Left lung (tissue), 4 donors: ENCODE measurements at regions not wholly inside any gene's neighbourhood (a gene's known extent, or its start where the extent isn't known, plus 50 kb on each side); places are given as distances from the start of the nearest gene placed in this dataset.

Source experiments
- ATAC-seq: fragments of 200-7000 bp; cut with Tn5 transposase; one replicate; pipeline ENCODE4 v1.9.1; 2020; ENCODE audit warnings: moderate library complexity
- DNase-seq, 4 donors: peaks; one replicate each; pipeline ENCODE4 v3.0.0-alpha.2; 2013 to 2020
- H3K27ac ChIP-seq, 2 donors: fragments of 200-600 bp; sonication (generic) in 1 of 2; one replicate each; pipeline versions ENCODE4 v1.5.0 to v1.8.0; 2020 to 2021
- H3K27me3 ChIP-seq, 2 donors: fragments of 200-600 bp; sonication (generic) in 1 of 2; one replicate each; pipeline versions ENCODE4 v1.5.0 to v1.8.0; 2020 to 2021
- H3K36me3 ChIP-seq, 2 donors: fragments of 200-600 bp; sonication (generic) in 1 of 2; one replicate each; pipeline versions ENCODE4 v1.5.0 to v1.8.0; 2020 to 2021
- H3K4me1 ChIP-seq, 2 donors: fragments of 200-600 bp; one replicate each; pipeline ENCODE4 v1.8.0; 2021
- H3K4me3 ChIP-seq, 2 donors: fragments of 200-600 bp; sonication (generic) in 1 of 2; one replicate each; pipeline versions ENCODE4 v1.5.0 to v1.8.0; 2020 to 2021; ENCODE audit warnings: mild to moderate bottlenecking in 1 of 2
- H3K9me3 ChIP-seq, 2 donors: fragments of 200-600 bp; sonication (generic) in 1 of 2; one replicate each; pipeline versions ENCODE4 v1.5.0 to v1.8.0; 2020 to 2021
- CTCF ChIP-seq, 2 donors: fragments of 200-600 bp; sonication (generic) in 1 of 2; IDR thresholded peaks; one replicate each; pipeline versions ENCODE4 v1.5.0 to v1.8.0; 2021; ENCODE audit warnings: antibody characterized with exemption in 2 of 2
- intact Hi-C, 2 donors: fragments of 100-400 bp; cut with DNase I; formaldehyde crosslinking; loops; one replicate each; pipeline versions ENCODE4 v1.11.2 to v1.14.2; 2022
- donor health status: DM: no; HTN: yes; CAD: no.
- donor health status: DM: no; HTN: no; CAD: no.

- DNase-seq (no peak), ATAC-seq (no peak)
- Histone ChIP-seq H3K27ac (no peak overlapping the region), H3K9me3 (no peaks in the 10 kb centered on the region), H3K27me3 (peaks cover 0 to 26% of the 10 kb centered on the region in 2 donors), H3K4me1 (no peaks in the 10 kb centered on the region), H3K4me3 (no peak overlapping the region), H3K36me3 (no peaks in the 10 kb centered on the region)
- no peak for TF ChIP-seq CTCF (IDR thresholded peaks at IDR 0.05)
- intact Hi-C loops, result no loop called here
Measured at GRCh38 chr10:128895473-128895872, 571.6 kb upstream of the MGMT start.

- intact Hi-C loops, result no loop called here
- peaks cover 0 to 26% of the 10 kb centered on the region in 2 donors for H3K27me3 ChIP-seq
- H3K4me3 ChIP-seq, result no peak overlapping the region
- no peaks in the 10 kb centered on the region for H3K9me3 ChIP-seq
- DNase-seq (no peak), ATAC-seq (no peak)
- no peak overlapping the region for H3K27ac ChIP-seq
- TF ChIP-seq CTCF (IDR thresholded peaks at IDR 0.05), result no peak
- no peaks in the 10 kb centered on the region for H3K4me1 ChIP-seq
- no peaks in the 10 kb centered on the region for H3K36me3 ChIP-seq
Measured at GRCh38 chr10:128896116-128896795, 570.8 kb upstream of the MGMT start.

GRCh38 chr10:128896963-128897362 lies 570.1 kb upstream of the MGMT start:
- H3K27ac ChIP-seq, result no peak overlapping the region
- peak; percentile 25 for ATAC-seq

GRCh38 chr10:128897401-128898129 lies 569.5 kb upstream of the MGMT start:
- H3K9me3 ChIP-seq, result no peaks in the 10 kb centered on the region
- intact Hi-C loops, result no loop called here
- DNase-seq (no peak), ATAC-seq (no peak)
- H3K27me3 ChIP-seq, result peaks cover 0 to 26% of the 10 kb centered on the region in 2 donors
- no peak overlapping the region for H3K4me3 ChIP-seq
- H3K4me1 ChIP-seq, result no peaks in the 10 kb centered on the region
- TF ChIP-seq CTCF (IDR thresholded peaks at IDR 0.05), result no peak
- no peak overlapping the region for H3K27ac ChIP-seq
- H3K36me3 ChIP-seq, result no peaks in the 10 kb centered on the region

More at GRCh38 chr10:128896963-128897362, 570.1 kb upstream of the MGMT start:
- DNase-seq, result no peak
- H3K27me3 ChIP-seq, result peaks cover 0 to 26% of the 10 kb centered on the region in 2 donors
- no peaks in the 10 kb centered on the region for H3K9me3 ChIP-seq
- no peak for TF ChIP-seq CTCF (IDR thresholded peaks at IDR 0.05)
- intact Hi-C loops, result no loop called here
- no peaks in the 10 kb centered on the region for H3K36me3 ChIP-seq
- no peaks in the 10 kb centered on the region for H3K4me1 ChIP-seq
- no peak overlapping the region for H3K4me3 ChIP-seq

GRCh38 chr10:128898133-128898915 lies 568.7 kb upstream of the MGMT start:
- no peaks in the 10 kb centered on the region for H3K4me1 ChIP-seq
- no peaks in the 10 kb centered on the region for H3K36me3 ChIP-seq
- H3K9me3 ChIP-seq, result no peaks in the 10 kb centered on the region
- intact Hi-C loops, result no loop called here
- H3K27ac ChIP-seq, result no peak overlapping the region
- ATAC-seq (no peak), DNase-seq (no peak)
- TF ChIP-seq CTCF (IDR thresholded peaks at IDR 0.05), result no peak
- peaks cover 0 to 26% of the 10 kb centered on the region in 2 donors for H3K27me3 ChIP-seq
- H3K4me3 ChIP-seq, result no peak overlapping the region
